MM.1S (cell line): ENCODE measurements at regions not wholly inside any gene's neighbourhood (a gene's known extent, or its start where the extent isn't known, plus 50 kb on each side); places are given as distances from the start of the nearest gene placed in this dataset.

ENCODE experiments used
- DNase-seq: peaks from one replicate; pipeline ENCODE4 v3.0.0-alpha.2; 2015
- H2AFZ ChIP-seq: fragments of 300-600 bp; sonication (generic); 2 replicates; pipeline ENCODE4 v1.6.0; 2016; ENCODE audit warnings: antibody characterized with exemption, low read length
- H3F3A ChIP-seq: fragments of 300-600 bp; sonication (generic); 2 replicates; pipeline ENCODE4 v1.6.1; 2016; ENCODE audit warnings: mild to moderate bottlenecking, antibody characterized with exemption, low read length, moderate library complexity, mixed read lengths; ENCODE audit not compliant: insufficient read depth
- H3K27ac ChIP-seq: fragments of 300-600 bp; sonication (generic); 2 replicates; pipeline ENCODE4 v1.5.1; 2016; ENCODE audit warnings: mild to moderate bottlenecking, low read length
- H3K27me3 ChIP-seq: fragments of 300-600 bp; sonication (generic); replicated peaks from 2 replicates; pipeline ENCODE4 v1.6.0; 2016; ENCODE audit warnings: low read length; ENCODE audit not compliant: insufficient read depth
- H3K36me3 ChIP-seq: fragments of 300-600 bp; sonication (generic); replicated peaks from 2 replicates; pipeline ENCODE4 v1.6.1; 2016; ENCODE audit warnings: mild to moderate bottlenecking, low read length, mixed read lengths; ENCODE audit not compliant: insufficient read depth
- H3K4me1 ChIP-seq: fragments of 300-600 bp; sonication (generic); 2 replicates; pipeline ENCODE4 v1.6.1; 2016; ENCODE audit warnings: low read length, mixed read lengths
- H3K4me2 ChIP-seq: fragments of 300-600 bp; sonication (generic); 2 replicates; pipeline ENCODE4 v1.6.0; 2016; ENCODE audit warnings: low read depth, low read length
- H3K4me3 ChIP-seq: fragments of 300-600 bp; sonication (generic); 2 replicates; pipeline ENCODE4 v1.5.1; 2016; ENCODE audit warnings: low read length, mixed read lengths
- H3K79me2 ChIP-seq: fragments of 300-600 bp; sonication (generic); 2 replicates; pipeline ENCODE4 v1.6.1; 2016; ENCODE audit warnings: mixed run types, low read length, mixed read lengths
- H3K9ac ChIP-seq: fragments of 300-600 bp; sonication (generic); 2 replicates; pipeline ENCODE4 v1.6.1; 2016; ENCODE audit warnings: low read length, mixed read lengths
- H3K9me2 ChIP-seq: fragments of 300-600 bp; sonication (generic); replicated peaks from 2 replicates; pipeline ENCODE4 v1.6.1; 2016; ENCODE audit warnings: mild to moderate bottlenecking, low read length, mixed read lengths; ENCODE audit not compliant: insufficient read depth
- H3K9me3 ChIP-seq: fragments of 300-600 bp; sonication (generic); replicated peaks from 2 replicates; pipeline ENCODE4 v1.6.1; 2016; ENCODE audit warnings: mild to moderate bottlenecking, low read length, mixed read lengths; ENCODE audit not compliant: insufficient read depth
- H4K20me1 ChIP-seq: fragments of 300-600 bp; sonication (generic); 2 replicates; pipeline ENCODE4 v1.6.1; 2016; ENCODE audit warnings: mild to moderate bottlenecking, low read length, moderate library complexity, mixed read lengths; ENCODE audit not compliant: insufficient read depth
- EZH2 ChIP-seq: fragments of 300-600 bp; sonication (generic); optimal IDR thresholded peaks from 2 replicates; pipeline ENCODE3; 2017; ENCODE audit warnings: low read depth, mild to moderate bottlenecking, antibody characterized with exemption, low read length, mixed read lengths
- EZH2phosphoT487 ChIP-seq: fragments of 300-600 bp; sonication (generic); IDR thresholded peaks from 2 replicates; pipeline ENCODE4 v1.6.1; 2018; ENCODE audit warnings: antibody characterized with exemption, low read length
- TF ChIP-seq, protein P1 (sequence below): fragments of 300-600 bp; sonication (generic); IDR thresholded peaks from 2 replicates; pipeline ENCODE4 v1.5.1; 2016; ENCODE audit warnings: antibody characterized with exemption, low read length, mixed read lengths

DNA sequence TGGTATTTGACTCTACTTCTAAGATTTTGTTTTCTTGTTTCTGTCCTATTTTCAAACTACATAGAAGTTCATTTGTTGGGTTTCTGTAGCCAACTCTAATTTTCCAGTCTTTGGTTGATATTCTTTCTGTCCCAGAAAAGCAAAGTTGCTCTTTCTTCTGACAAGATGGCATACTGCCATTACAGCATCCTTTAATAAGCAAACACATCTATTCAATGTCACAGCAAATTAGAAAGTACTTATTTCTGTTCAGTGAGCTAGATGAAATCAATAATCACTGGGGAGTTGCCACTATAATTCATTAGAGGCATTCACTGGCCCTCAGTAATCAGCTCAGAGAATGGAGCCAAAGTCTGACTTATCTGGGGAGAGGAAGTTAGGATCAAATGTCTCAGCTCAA is 1258.0 kb upstream of the IGFBP7 start:
- H3K9me2 ChIP-seq = no peaks in the 10 kb centered on the region
- H3K4me2 ChIP-seq = no peak overlapping the region
- no peak overlapping the region for H3K27ac ChIP-seq
- no peak overlapping the region for H2AFZ ChIP-seq
- no peak for TF ChIP-seq EZH2phosphoT487
- TF ChIP-seq, protein P1, sequence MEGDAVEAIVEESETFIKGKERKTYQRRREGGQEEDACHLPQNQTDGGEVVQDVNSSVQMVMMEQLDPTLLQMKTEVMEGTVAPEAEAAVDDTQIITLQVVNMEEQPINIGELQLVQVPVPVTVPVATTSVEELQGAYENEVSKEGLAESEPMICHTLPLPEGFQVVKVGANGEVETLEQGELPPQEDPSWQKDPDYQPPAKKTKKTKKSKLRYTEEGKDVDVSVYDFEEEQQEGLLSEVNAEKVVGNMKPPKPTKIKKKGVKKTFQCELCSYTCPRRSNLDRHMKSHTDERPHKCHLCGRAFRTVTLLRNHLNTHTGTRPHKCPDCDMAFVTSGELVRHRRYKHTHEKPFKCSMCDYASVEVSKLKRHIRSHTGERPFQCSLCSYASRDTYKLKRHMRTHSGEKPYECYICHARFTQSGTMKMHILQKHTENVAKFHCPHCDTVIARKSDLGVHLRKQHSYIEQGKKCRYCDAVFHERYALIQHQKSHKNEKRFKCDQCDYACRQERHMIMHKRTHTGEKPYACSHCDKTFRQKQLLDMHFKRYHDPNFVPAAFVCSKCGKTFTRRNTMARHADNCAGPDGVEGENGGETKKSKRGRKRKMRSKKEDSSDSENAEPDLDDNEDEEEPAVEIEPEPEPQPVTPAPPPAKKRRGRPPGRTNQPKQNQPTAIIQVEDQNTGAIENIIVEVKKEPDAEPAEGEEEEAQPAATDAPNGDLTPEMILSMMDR = no peak
- TF ChIP-seq EZH2 = no peak
- H3K9ac ChIP-seq = no peak overlapping the region
- no peaks in the 10 kb centered on the region; the same call in 1 of the 2 replicates for H3K9me3 ChIP-seq
- no peaks in the 10 kb centered on the region for H3K27me3 ChIP-seq
- no peaks in the 10 kb centered on the region for H3K79me2 ChIP-seq
- no peaks in the 10 kb centered on the region for H3K4me1 ChIP-seq
- no peaks in the 10 kb centered on the region for H3F3A ChIP-seq
- H3K36me3 ChIP-seq = no peaks in the 10 kb centered on the region
- no peak overlapping the region for H3K4me3 ChIP-seq
- no peak for DNase-seq
- H4K20me1 ChIP-seq = no peaks in the 10 kb centered on the region

DNA sequence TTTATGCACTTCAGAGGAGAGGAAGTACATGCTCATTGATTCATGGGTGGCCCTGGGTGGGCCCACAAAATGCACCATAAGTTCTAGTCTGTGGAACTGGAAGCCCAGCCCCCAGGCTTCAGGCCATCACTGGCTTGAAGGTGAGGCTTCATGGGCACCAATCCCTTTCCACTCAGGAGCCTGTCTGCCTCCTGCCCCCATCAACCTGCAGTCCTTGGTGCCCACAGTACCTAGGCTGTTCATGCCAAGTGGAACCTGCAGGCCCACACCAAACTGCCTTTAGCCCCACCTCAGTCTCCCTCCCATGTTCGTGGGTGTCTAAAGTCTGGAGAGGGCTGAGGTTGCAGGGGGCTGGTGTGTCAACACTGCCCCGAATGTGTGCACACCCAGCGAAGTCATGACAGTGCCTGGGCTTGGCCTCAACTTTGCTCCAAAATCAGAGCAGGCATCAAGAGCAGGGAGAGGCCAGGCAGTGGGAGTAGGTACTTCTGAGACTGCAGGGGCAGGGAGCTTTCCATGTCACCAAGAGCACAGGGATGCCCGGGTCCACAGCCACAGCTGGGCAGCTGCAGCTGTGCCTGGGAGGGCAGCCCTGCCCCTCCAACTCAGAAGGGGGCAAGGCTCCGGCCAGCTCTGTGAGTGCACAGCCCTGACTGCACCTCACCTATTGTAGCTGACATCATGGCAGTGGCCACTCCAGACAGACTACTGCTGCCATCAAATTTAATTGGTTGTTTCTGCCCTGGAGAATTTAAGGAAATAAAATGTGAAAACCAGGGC is 1250.4 kb upstream of the IGFBP7 start:
- Histone ChIP-seq H3K9ac (no peak overlapping the region), H3K36me3 (no peaks in the 10 kb centered on the region), H3F3A (no peaks in the 10 kb centered on the region), H3K27ac (no peak overlapping the region), H3K4me2 (no peak overlapping the region), H4K20me1 (no peaks in the 10 kb centered on the region), H2AFZ (no peak overlapping the region), H3K79me2 (no peaks in the 10 kb centered on the region), H3K9me2 (no peaks in the 10 kb centered on the region), H3K27me3 (no peaks in the 10 kb centered on the region), H3K4me3 (no peak overlapping the region), H3K4me1 (no peaks in the 10 kb centered on the region), H3K9me3 (no peaks in the 10 kb centered on the region)
- no peak for DNase-seq
- TF ChIP-seq EZH2phosphoT487 (no peak), EZH2 (no peak)
- TF ChIP-seq, protein P1 = no peak

DNA sequence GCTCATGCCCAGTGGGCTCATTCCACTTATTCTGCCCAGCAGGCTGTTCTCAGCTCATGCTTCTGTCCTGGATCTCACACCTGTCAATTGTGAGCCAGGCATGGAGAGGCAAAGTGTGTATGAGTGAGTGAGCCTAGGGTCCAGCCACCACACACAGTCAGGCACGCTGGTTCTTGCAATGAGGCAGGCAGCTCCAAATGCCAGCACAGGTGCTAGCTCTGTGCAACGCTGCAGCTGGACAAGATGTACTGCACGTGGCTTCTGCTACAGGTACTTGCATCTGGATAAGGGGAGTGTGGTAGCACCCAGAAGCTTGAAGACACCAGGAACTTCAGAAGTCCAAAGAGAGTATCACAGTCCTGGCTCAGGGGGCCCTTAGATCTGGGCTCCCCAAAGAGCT is 1249.4 kb upstream of the IGFBP7 start:
- Histone ChIP-seq H3K79me2 (no peaks in the 10 kb centered on the region), H3F3A (no peaks in the 10 kb centered on the region), H3K4me3 (no peak overlapping the region), H3K9me3 (no peaks in the 10 kb centered on the region), H3K4me1 (no peaks in the 10 kb centered on the region), H3K27me3 (no peaks in the 10 kb centered on the region), H3K9me2 (no peaks in the 10 kb centered on the region), H3K36me3 (no peaks in the 10 kb centered on the region), H4K20me1 (no peaks in the 10 kb centered on the region), H3K27ac (no peak overlapping the region), H3K4me2 (no peak overlapping the region), H2AFZ (no peak overlapping the region), H3K9ac (no peak overlapping the region)
- no peak for DNase-seq
- TF ChIP-seq EZH2 (no peak), EZH2phosphoT487 (no peak)
- TF ChIP-seq, protein P1 = no peak
